ENCODE measurements at regions not wholly inside any gene's neighbourhood (a gene's known extent, or its start where the extent isn't known, plus 50 kb on each side); places are given as distances from the start of the nearest gene placed in this dataset.

- TF ChIP-seq CTCF (IDR thresholded peaks at IDR 0.05), result no peak
- no peak for TF ChIP-seq POLR2A (IDR thresholded peaks at IDR 0.05)
Measured at GRCh38 chr4:78671903-78672815, 104.0 kb upstream of the BMP2K start.
